ENCODE measurements at regions not wholly inside any gene's neighbourhood (a gene's known extent, or its start where the extent isn't known, plus 50 kb on each side); places are given as distances from the start of the nearest gene placed in this dataset.

- no peak for TF ChIP-seq MYNN (CRISPR knock-in tag; IDR thresholded peaks at IDR 0.05; ENCODE audit: low read depth)
- no peak for TF ChIP-seq ZNF564 (CRISPR knock-in tag; IDR thresholded peaks at IDR 0.05)
- no peak for TF ChIP-seq ZNF577 (CRISPR knock-in tag; IDR thresholded peaks at IDR 0.05; ENCODE audit: borderline replicate concordance, low read depth)
These were observed 540.8 kb downstream of the PRELID2 start (continued) for GRCh38 chr5:145294331-145294730.

- Histone ChIP-seq H3K4me1 (ENCODE audit: insufficient read depth, low read length) (no peaks in the 10 kb centered on the region), H2AFZ (ENCODE audit: low read length) (no peak overlapping the region), H3K79me2 (ENCODE audit: insufficient read depth, low read length) (no peaks in the 10 kb centered on the region), H3K27ac (ENCODE audit: extremely low read length, insufficient read depth, low read length) (no peak overlapping the region), H3K4me2 (ENCODE audit: low read depth, low read length) (no peak overlapping the region), H3K4me3 (replicated peaks in 1 of 3; ENCODE audit: insufficient read depth in 1 of 3, low read depth in 2 of 3, low read length in 3 of 3) (no peak overlapping the region), H3K9me3 (ENCODE audit: low read length) (no peaks in the 10 kb centered on the region), H4K20me1 (ENCODE audit: insufficient read depth, low read length) (no peaks in the 10 kb centered on the region), H3K9ac (ENCODE audit: insufficient read depth, low read depth, low read length) (no peak overlapping the region), H3K36me3 (replicated peaks in 1 of 2; ENCODE audit: control insufficient read depth in 1 of 2, insufficient read depth in 2 of 2, low read length in 2 of 2) (no peaks in the 10 kb centered on the region), H3K27me3 (ENCODE audit: control insufficient read depth in 1 of 2, insufficient read depth in 2 of 2, low read length in 2 of 2) (no peaks in the 10 kb centered on the region)
- DNase-seq (ENCODE audit: low spot score) (no peak), FAIRE-seq (no peak), ATAC-seq (no peak)
- in situ Hi-C loops (cut with HindIII; ENCODE audit: extremely low pct_ligation_motif_present, low pct_unique_long_range_greater_than_20kb) = no loop called here
- ChIA-PET POLR2A (no interaction called here), CTCF (ENCODE audit: low intra/inter-chr PET ratio, low total read pairs) (no interaction called here)
- no peak for TF ChIP-seq ZNF562 (CRISPR knock-in tag; IDR thresholded peaks at IDR 0.05; ENCODE audit: borderline replicate concordance)
- TF ChIP-seq ZNF780A (CRISPR knock-in tag; IDR thresholded peaks at IDR 0.05) = no peak
- TF ChIP-seq GATA4 (IDR thresholded peaks at IDR 0.05; ENCODE audit: borderline replicate concordance, low read depth) = no peak
- no peak for TF ChIP-seq ZNF567 (CRISPR knock-in tag; IDR thresholded peaks at IDR 0.05; ENCODE audit: borderline replicate concordance)
- no peak for TF ChIP-seq EEA1 (CRISPR knock-in tag; IDR thresholded peaks at IDR 0.05; ENCODE audit: borderline replicate concordance)
- no peak for TF ChIP-seq ZFP90 (CRISPR knock-in tag; IDR thresholded peaks at IDR 0.05; ENCODE audit: borderline replicate concordance)
- no peak for TF ChIP-seq EHMT2 (IDR thresholded peaks at IDR 0.05; ENCODE audit: borderline replicate concordance, low read depth, low read length)
- no peak for TF ChIP-seq DRAP1 (CRISPR knock-in tag; IDR thresholded peaks at IDR 0.05)
- no peak for TF ChIP-seq ISL2 (CRISPR knock-in tag; IDR thresholded peaks at IDR 0.05)
- 0% methylated on average over 1 of the region's 1 CpG for WGBS (ENCODE audit: low lambda C conversion rate)
- intact Hi-C loops (cut with micrococcal nuclease; ENCODE audit: unreplicated experiment) = no loop called here
- BruUV-seq (replicated peaks) = no TSS peak
These were observed 541.4 kb downstream of the PRELID2 start for GRCh38 chr5:145293716-145294115.

Data from HepG2 (cell line).